GM12892 (cell line): ENCODE measurements at regions not wholly inside any gene's neighbourhood (a gene's known extent, or its start where the extent isn't known, plus 50 kb on each side); places are given as distances from the start of the nearest gene placed in this dataset.

Source experiments
- POLR2A ChIP-seq: IDR thresholded peaks from 2 replicates; pipeline ENCODE4 v1.6.1; 2011; ENCODE audit warnings: low read depth, low read length, control low read depth
- TAF1 ChIP-seq: IDR thresholded peaks from 2 replicates; pipeline ENCODE4 v1.6.1; 2011; ENCODE audit warnings: low read depth, mild to moderate bottlenecking, control low read depth, low read length, borderline replicate concordance

- TF ChIP-seq POLR2A (no peak), TAF1 (no peak)
Observed at GRCh38 chr5:10858945-10859344, 97.9 kb upstream of the DAP start.
